GM18505 (cell line): ENCODE measurements at regions not wholly inside any gene's neighbourhood (a gene's known extent, or its start where the extent isn't known, plus 50 kb on each side); places are given as distances from the start of the nearest gene placed in this dataset.

ENCODE experiments used
- ATAC-seq: cut with Tn5 transposase; IDR thresholded peaks from one replicate; pipeline ENCODE4 v1.9.1; 2021; ENCODE audit not compliant: unreplicated experiment
- POLR2A ChIP-seq: IDR thresholded peaks from 4 replicates; pipeline ENCODE4 v1.6.1; 2011; ENCODE audit warnings: borderline replicate concordance; ENCODE audit not compliant: insufficient read depth, insufficient read length; ENCODE audit errors: extremely low read depth

GRCh38 chr16:49168126-49168525, 113.5 kb downstream of the CBLN1 start:
- TF ChIP-seq POLR2A = no peak
- no peak for ATAC-seq

- no peak for TF ChIP-seq POLR2A
- no peak for ATAC-seq
These were observed 116.6 kb downstream of the CBLN1 start for GRCh38 chr16:49165025-49165424.

DNA sequence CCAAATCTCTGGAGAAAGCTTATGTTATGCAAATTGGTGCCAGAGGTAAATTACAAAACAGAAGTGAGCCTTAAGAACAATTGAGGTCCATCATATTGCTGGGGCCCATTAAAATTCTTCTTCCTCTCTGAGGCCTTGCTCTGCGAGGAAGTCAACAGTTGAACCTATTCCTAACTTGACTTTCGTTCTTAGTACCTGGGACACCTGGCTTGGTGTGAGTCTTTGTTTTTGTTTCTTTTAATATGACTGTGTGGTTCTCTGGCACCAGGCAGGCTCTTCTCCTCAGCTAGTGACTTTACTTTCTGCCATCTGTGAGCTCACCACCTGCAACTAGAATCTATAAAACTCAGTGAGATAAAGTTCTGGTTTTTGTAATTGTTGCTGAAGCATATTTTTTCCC, 120.4 kb downstream of the CBLN1 start:
- no peak for TF ChIP-seq POLR2A
- ATAC-seq = no peak

DNA sequence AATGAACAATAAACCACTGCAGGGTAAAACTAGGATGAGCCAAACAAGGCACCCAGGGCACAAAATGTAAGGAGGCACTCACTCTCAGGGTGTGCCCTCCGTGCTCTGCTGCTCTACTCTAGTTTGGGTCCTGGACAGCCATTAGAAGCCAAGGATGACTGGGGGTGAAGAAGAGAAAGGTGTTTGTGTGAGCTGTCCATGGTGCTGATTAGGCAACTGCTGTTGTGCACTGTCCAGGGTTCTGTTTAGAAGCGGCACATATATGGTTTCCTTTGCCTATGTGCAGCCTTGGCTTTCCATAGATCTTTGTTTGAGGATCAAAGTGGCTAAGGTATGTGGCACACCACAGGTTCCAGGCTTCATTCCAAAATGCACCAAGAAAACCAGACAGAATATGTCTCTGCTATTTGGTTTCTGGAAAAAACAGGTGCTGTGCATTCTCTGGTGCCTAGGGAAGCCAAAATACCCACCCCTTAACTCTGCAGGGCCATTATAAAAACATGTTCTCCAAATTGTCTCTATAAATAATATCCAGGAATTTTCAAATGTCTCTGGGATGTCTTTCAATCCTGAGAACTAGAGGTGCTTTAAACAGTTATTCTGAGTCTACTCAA, 123.5 kb downstream of the CBLN1 start:
- ATAC-seq = no peak
- no peak for TF ChIP-seq POLR2A

DNA sequence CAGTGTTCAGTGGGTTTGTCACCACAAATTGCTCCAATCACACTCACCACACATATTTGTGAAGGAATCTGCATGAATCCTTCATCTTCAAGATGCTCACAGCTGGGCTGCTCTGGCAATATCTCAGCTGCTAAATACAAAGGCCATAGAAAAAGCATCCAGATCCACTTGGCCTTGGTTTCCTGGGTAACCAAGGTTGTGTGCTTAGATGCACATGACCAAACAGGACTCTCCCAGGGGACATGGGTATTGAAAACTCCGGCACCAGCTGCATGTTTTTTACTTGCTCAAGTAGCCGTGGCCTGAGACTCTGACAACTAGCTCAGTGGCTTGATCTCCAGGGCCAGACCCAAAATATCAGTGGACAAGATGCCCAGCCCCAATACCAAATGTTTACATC, 131.3 kb downstream of the CBLN1 start:
- TF ChIP-seq POLR2A = no peak
- ATAC-seq = no peak

DNA sequence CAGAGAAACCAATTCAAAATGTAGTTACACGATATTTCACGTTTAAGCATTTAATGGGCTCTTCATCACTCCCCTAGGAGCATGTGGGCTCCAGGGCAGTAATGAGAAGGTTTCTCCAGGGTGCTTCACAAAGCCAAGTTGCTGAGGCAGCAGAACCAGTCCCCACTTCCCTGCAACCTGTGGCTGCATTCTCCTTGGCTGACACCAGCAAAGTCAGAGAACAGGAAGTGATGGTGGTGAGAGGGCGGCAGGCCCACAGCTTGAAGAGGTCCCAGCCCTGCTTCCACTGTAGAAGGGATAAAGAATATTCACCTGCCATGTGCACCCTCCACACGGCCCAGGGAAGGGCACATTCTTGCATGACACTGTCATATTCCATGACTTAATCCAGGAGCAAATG, 133.2 kb downstream of the CBLN1 start:
- no peak for ATAC-seq
- TF ChIP-seq POLR2A = no peak

DNA sequence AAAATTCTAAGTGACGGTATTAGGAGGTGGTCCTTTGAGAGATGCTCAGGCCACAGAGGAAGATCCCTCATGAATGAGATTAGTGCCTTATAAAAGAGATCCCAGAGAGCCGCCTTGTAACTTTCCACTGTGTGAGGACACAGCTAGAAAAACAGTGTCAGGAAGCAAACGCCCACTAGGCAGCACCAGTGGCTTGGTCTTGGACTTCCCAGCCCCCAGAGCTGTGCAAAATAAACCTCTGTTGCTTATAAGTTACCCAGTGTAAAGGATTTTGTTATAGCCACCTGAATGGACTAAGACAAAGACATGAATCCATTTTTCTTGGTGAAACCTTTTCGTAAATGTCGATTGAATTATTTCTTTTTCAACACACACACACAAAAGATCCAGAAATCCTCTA, 141.0 kb downstream of the CBLN1 start:
- ATAC-seq = no peak
- TF ChIP-seq POLR2A = no peak

DNA sequence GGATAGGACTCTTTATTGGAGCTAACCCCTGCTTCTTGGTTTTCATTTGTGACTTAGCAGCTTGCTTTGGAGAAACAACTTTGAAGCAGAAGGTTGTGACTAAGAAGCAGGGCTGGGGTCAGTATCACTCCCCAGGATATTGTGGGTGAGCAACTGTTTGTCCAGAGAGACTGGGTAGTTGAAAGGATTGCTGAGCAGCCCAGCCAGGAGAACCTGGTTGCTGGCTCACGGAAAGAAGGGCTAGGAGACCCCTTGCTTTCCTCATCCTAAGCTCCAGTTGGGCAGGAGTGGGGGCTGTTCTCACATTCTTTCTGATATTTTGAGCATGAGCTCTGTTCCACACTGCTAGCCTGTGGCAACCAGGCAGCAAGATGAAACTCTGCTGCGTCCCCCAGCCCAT, 151.2 kb downstream of the CBLN1 start:
- no peak for TF ChIP-seq POLR2A
- ATAC-seq = no peak

DNA sequence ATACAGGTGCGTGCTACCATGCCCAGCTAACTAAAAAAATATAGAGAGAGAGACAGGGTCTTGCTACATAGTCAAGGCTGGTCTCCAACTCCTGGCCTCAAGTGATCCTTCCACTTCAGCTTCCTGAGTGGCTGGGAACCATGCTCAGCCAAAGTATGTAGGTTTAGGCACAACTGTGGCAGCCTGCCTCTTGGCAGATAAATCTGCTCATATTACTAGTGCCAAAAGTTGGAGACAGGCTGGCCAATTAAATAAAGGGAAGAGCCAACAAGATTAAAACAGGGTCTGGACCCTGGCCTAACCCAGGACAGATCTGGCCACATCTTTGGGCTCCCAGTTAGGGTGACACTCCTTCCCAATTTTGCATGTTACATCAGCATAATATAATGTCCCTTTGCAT, 151.7 kb downstream of the CBLN1 start:
- no peak for TF ChIP-seq POLR2A
- ATAC-seq = no peak

DNA sequence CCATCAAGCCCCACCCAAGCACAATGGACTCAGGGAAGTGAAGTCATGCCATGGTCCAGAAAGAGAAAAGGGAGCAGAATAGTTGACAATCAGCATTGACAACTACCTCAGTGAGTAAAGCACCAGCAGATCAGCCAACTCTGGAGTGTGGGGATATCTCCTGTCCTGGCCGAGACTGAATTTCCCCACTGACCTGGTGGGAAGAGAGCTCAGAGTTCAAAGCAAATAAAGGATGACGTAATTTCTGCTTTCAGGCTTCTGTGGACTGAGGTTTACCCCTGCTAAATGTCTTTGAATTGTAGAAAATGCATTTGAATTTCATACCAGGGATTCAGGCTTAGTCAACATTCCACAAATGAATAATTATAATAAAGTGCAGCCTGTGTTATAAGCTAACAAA, 152.9 kb downstream of the CBLN1 start:
- no peak for ATAC-seq
- no peak for TF ChIP-seq POLR2A

DNA sequence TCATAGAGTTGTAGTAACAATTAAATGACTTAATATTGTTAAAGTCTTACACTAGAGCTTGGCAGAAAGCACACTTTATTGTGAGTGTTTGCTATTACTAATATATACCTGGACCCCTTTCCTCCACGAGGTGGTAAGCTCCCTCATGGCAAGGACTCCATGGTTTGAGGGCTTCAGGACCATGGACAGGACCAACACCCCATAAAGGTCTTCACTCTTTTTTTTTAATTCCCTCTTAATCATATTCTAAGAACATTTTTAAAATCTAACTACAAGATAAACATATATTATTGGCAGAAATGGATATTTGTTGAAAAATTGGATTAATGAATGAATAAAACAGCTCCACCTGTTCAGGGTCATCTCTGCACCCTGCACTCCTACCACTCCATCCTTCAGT, 154.5 kb downstream of the CBLN1 start:
- TF ChIP-seq POLR2A = no peak
- no peak for ATAC-seq

GRCh38 chr16:49121636-49122035, 160.0 kb downstream of the CBLN1 start:
- no peak for ATAC-seq
- no peak for TF ChIP-seq POLR2A

- TF ChIP-seq POLR2A = no peak
- ATAC-seq = no peak
These were observed 161.0 kb downstream of the CBLN1 start for GRCh38 chr16:49120631-49121030.

GRCh38 chr16:49116873-49117272, 164.8 kb downstream of the CBLN1 start:
- no peak for TF ChIP-seq POLR2A
- ATAC-seq = no peak

GRCh38 chr16:49115956-49116355, 165.7 kb downstream of the CBLN1 start:
- TF ChIP-seq POLR2A = no peak
- ATAC-seq = no peak

DNA sequence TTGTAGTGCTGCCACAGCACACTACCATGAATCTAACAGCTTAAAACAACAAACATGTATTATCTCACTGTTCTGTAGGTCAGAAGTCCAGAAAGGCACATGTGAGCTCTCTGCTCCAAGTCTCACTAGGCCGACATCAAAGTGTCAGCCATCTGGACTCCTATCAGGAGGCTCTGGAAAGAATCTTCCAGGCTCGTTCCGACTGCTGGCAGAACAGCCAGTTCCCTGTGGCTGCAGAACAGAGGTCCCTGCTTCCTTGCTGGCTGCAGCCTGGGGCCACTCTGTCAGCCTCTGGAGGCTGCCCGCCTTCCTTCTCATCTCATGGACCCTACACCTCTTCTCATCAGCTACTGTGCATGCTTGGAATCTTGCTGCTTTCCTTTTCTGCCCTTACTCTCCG, 168.9 kb downstream of the CBLN1 start:
- no peak for ATAC-seq

GRCh38 chr16:49111351-49111750, 170.3 kb downstream of the CBLN1 start:
- no peak for ATAC-seq
- no peak for TF ChIP-seq POLR2A

More for the DNA sequence above, 168.9 kb downstream of the CBLN1 start:
- TF ChIP-seq POLR2A = no peak
